ENCODE measurements at regions not wholly inside any gene's neighbourhood (a gene's known extent, or its start where the extent isn't known, plus 50 kb on each side); places are given as distances from the start of the nearest gene placed in this dataset.
"Not testable (repeated sequence)": the region's sequence is repeated elsewhere in the genome, so short reads cannot be mapped to it uniquely, and the experiment has no call there.

DNA sequence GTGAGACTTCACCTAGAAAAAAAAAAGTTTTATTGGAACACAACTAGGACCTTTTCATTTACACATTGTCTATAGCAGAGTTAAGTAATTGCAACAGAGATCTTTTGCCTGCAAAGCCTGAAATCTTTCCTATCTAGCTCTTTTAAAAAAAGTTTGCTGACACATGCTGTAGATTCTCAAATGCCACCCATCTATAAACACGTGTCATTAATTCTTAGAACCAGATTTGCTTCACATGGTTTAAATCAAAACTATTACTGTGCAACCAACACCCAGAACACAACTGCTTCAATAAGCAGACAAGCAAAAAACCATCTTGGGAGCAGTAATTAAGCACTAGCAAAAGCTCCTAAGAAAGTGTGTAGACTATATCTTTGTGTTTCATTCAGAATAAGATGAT, 55.0 kb downstream of the OXSM start:
- no peak overlapping the region for H3K4me3 ChIP-seq (ENCODE audit: low read length)
- H3K4me1 ChIP-seq (ENCODE audit: control insufficient read depth, insufficient read depth, low read length), result no peaks in the 10 kb centered on the region
- no peaks in the 10 kb centered on the region for H3K9me3 ChIP-seq (ENCODE audit: control insufficient read depth, low read length)
- H3K36me3 ChIP-seq (ENCODE audit: control insufficient read depth, insufficient read depth, low read length, severe bottlenecking), result no peaks in the 10 kb centered on the region
- H3K9ac ChIP-seq (ENCODE audit: low read length), result no peak overlapping the region
- DNase-seq (ENCODE audit: low read depth), result no peak
- H3K27me3 ChIP-seq (replicated peaks; ENCODE audit: control insufficient read depth, insufficient read depth, low read length), result no peaks in the 10 kb centered on the region

DNA sequence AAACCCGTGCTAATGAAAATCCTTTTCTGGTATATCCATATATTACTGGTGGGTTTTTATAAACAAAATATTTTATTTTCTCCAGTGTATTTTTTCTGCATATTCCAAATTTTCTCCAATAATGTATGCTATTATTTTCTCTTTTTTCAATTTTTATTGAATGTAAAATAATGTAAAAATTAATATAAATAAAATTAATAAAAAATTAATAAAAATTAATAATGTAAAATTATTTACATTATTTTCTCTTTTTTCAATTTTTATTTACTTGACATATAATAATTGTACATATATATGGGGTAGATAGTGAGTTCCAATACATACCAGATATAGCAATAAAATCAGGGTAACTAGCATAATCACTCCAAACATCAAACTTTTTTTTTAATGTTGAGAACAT, 56.4 kb downstream of the OXSM start:
- DNase-seq (ENCODE audit: low read depth), result no peak
- Histone ChIP-seq H3K27me3 (replicated peaks; ENCODE audit: control insufficient read depth, insufficient read depth, low read length) (no peaks in the 10 kb centered on the region), H3K4me3 (ENCODE audit: low read length) (no peak overlapping the region), H3K36me3 (ENCODE audit: control insufficient read depth, insufficient read depth, low read length, severe bottlenecking) (no peaks in the 10 kb centered on the region), H3K9me3 (ENCODE audit: control insufficient read depth, low read length) (no peaks in the 10 kb centered on the region), H3K4me1 (ENCODE audit: control insufficient read depth, insufficient read depth, low read length) (no peaks in the 10 kb centered on the region), H3K9ac (ENCODE audit: low read length) (no peak overlapping the region)

DNA sequence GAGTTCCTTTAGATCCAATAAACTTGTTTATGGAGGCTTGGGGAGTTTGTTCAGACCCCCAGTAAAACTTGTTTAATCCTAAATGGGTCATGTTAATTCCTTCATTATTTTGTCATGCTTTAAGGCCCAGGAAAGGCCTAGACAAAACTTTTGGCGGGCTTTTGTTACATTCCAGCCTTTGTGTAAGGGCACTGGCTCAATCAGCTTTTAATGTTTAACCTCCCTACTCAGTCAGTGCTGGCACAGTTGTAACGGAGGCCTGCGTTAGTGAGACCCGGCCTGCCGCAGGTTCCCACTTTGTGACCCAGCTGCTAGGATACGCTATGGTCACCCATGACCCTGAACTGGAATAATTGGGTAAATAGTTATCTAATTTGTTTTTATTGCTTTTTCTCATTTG, 59.2 kb downstream of the OXSM start:
- Histone ChIP-seq H3K36me3 (ENCODE audit: control insufficient read depth, insufficient read depth, low read length, severe bottlenecking) (no peaks in the 10 kb centered on the region), H3K4me3 (ENCODE audit: low read length) (no peak overlapping the region), H3K27me3 (replicated peaks; ENCODE audit: control insufficient read depth, insufficient read depth, low read length) (no peaks in the 10 kb centered on the region), H3K9me3 (ENCODE audit: control insufficient read depth, low read length) (no peaks in the 10 kb centered on the region), H3K4me1 (ENCODE audit: control insufficient read depth, insufficient read depth, low read length) (peaks cover 4% of the 10 kb centered on the region), H3K9ac (ENCODE audit: low read length) (no peak overlapping the region)
- DNase-seq (ENCODE audit: low read depth), result no peak

DNA sequence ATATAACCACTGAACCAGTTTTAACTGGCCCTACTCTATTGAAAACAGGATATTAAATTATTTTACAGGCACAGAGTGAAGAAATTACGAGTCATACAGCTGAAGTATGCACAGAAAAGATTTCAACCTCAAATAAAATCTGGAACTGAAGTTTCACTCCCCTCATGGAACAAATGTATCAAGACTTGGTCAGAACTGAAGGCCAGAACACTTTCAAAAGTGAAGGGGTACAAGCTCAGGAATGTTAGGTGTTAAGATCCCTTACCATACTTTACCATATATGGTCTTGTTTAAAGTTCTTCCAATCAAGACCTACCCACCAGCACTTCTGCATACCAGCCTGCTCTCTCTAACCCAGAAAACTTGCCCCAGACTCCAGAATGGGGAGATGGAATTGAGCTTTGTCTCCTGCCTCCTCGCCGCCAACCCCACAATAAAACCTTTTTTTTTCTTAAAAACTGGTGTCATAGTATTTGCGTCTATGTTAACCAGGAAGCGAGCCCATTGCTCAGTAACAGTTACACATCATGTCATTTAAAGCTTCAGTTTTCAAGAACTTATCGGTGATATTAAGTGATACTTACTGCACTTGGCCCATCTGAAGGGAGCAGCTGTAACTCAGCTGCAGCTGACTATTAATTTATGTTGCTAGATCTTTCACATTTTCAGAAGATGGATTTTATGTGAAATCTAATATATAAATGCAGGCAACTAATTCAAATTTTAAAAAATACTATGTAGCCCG, 59.9 kb downstream of the OXSM start:
- H3K27me3 ChIP-seq (replicated peaks; ENCODE audit: control insufficient read depth, insufficient read depth, low read length), result no peaks in the 10 kb centered on the region
- H3K4me1 ChIP-seq (ENCODE audit: control insufficient read depth, insufficient read depth, low read length), result peaks cover 11% of the 10 kb centered on the region
- no peak overlapping the region for H3K4me3 ChIP-seq (ENCODE audit: low read length)
- peak; percentile 4 for DNase-seq (ENCODE audit: low read depth)
- no peak overlapping the region for H3K9ac ChIP-seq (ENCODE audit: low read length)
- no peaks in the 10 kb centered on the region for H3K36me3 ChIP-seq (ENCODE audit: control insufficient read depth, insufficient read depth, low read length, severe bottlenecking)
- no peaks in the 10 kb centered on the region for H3K9me3 ChIP-seq (ENCODE audit: control insufficient read depth, low read length)

DNA sequence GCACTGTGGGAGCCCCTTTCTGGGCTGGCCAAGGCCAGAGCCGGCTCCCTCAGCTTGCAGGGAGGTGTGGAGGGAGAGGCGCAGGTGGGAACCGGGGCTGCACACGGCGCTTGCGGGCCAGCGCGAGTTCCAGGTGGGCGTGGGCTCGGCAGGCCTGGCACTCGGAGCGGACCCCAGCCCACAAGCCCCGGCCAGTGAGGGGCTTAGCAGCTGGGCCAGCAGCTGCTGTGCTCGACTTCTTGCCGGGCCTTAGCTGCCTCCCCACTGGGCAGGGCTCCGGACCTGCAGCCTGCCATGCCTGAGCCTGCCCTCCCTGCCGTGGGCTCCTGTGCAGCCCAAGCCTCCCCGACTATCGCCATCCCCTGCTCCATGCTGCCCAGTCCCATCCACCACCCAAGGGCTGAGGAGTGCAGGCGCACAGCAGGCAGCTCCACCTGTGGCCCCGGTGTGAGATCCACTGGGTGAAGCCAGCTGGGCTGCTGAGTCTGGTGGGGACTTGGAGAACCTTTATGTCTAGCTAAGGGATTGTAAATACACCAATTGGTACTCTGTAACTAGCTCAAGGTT, 61.9 kb downstream of the OXSM start:
- not testable (repeated sequence) for H3K4me3 ChIP-seq (ENCODE audit: low read length); DNase-seq (ENCODE audit: low read depth); H3K36me3 ChIP-seq (ENCODE audit: control insufficient read depth, insufficient read depth, low read length, severe bottlenecking); H3K27me3 ChIP-seq (replicated peaks; ENCODE audit: control insufficient read depth, insufficient read depth, low read length); H3K9me3 ChIP-seq (ENCODE audit: control insufficient read depth, low read length); H3K9ac ChIP-seq (ENCODE audit: low read length)
- H3K4me1 ChIP-seq (ENCODE audit: control insufficient read depth, insufficient read depth, low read length), result peaks cover 12% of the 10 kb centered on the region

DNA sequence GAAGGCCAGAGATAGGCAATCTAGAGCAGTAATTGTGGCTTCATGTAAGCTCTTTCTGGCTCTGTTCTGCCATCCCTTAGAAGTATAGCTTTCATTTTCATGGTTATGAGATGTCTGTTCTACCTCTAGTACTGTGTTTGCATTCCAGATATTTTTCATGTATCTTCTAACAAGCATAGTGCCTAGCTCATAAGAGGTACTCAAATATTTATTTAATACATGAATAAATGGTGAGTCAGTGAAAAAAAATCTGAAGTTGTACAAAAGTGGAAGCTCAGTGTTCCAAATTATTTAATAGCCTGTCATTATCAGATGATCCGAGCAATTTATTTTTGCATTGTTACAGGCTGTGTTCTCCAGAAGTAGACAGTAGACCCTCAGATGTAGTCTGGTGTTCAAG, 64.3 kb downstream of the OXSM start:
- Histone ChIP-seq H3K27me3 (replicated peaks; ENCODE audit: control insufficient read depth, insufficient read depth, low read length) (no peaks in the 10 kb centered on the region), H3K4me3 (ENCODE audit: low read length) (peak overlapping the region; percentile 5), H3K4me1 (ENCODE audit: control insufficient read depth, insufficient read depth, low read length) (peaks cover 12% of the 10 kb centered on the region), H3K36me3 (ENCODE audit: control insufficient read depth, insufficient read depth, low read length, severe bottlenecking) (no peaks in the 10 kb centered on the region), H3K9me3 (ENCODE audit: control insufficient read depth, low read length) (no peaks in the 10 kb centered on the region), H3K9ac (ENCODE audit: low read length) (no peak overlapping the region)
- peak; percentile 17 for DNase-seq (ENCODE audit: low read depth)

DNA sequence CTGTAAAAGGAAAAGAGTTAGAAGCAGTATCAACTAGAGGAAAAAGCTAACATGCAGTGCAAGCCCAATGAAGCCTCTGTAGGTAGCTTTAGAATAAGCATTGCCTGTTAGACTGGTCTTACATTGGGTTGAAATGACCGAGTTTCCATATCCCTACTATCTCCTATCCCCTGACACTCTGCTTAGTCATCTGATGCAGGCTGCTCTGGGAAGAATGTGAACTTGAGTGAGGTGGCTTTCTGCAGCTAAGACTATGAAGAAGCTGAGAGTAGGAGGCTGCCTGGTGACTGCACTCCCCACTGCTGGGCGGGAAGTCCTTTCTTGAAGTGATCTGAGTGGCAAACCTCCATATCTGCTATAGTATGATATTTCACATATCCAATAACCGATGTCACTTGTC, 64.7 kb downstream of the OXSM start:
- Histone ChIP-seq H3K36me3 (ENCODE audit: control insufficient read depth, insufficient read depth, low read length, severe bottlenecking) (no peaks in the 10 kb centered on the region), H3K4me1 (ENCODE audit: control insufficient read depth, insufficient read depth, low read length) (peaks cover 12% of the 10 kb centered on the region), H3K9ac (ENCODE audit: low read length) (no peak overlapping the region), H3K9me3 (ENCODE audit: control insufficient read depth, low read length) (no peaks in the 10 kb centered on the region), H3K4me3 (ENCODE audit: low read length) (peak overlapping the region; percentile 5), H3K27me3 (replicated peaks; ENCODE audit: control insufficient read depth, insufficient read depth, low read length) (no peaks in the 10 kb centered on the region)
- DNase-seq (ENCODE audit: low read depth), result peak; percentile 34

DNA sequence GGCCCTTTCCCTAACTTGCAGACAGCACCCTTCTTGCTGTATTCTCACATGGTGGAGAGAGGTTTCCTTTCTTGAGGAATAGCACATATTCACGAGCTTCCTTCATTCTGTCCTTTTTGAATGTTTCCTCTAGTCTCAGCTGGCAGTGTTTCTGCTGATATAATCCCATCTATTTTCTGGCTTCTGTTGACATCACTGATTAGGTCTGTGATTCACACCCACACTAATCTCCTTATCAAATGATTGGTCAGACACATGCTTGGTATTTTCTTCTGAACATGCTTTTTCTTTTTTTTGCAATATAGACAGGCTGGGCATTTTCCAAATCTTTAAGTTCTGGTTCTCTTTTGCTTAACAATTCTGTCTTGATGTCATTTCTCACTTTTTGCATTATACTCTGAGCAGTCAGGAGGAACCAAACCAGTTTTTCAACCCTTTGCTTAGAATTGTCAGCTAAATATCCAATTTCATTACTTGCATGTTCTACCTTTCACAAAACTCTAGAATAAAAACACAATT, 65.4 kb downstream of the OXSM start:
- no peak overlapping the region for H3K9ac ChIP-seq (ENCODE audit: low read length)
- H3K9me3 ChIP-seq (ENCODE audit: control insufficient read depth, low read length), result no peaks in the 10 kb centered on the region
- DNase-seq (ENCODE audit: low read depth), result no peak
- peaks cover 12% of the 10 kb centered on the region for H3K4me1 ChIP-seq (ENCODE audit: control insufficient read depth, insufficient read depth, low read length)
- no peaks in the 10 kb centered on the region for H3K27me3 ChIP-seq (replicated peaks; ENCODE audit: control insufficient read depth, insufficient read depth, low read length)
- H3K36me3 ChIP-seq (ENCODE audit: control insufficient read depth, insufficient read depth, low read length, severe bottlenecking), result no peaks in the 10 kb centered on the region
- no peak overlapping the region for H3K4me3 ChIP-seq (ENCODE audit: low read length)

DNA sequence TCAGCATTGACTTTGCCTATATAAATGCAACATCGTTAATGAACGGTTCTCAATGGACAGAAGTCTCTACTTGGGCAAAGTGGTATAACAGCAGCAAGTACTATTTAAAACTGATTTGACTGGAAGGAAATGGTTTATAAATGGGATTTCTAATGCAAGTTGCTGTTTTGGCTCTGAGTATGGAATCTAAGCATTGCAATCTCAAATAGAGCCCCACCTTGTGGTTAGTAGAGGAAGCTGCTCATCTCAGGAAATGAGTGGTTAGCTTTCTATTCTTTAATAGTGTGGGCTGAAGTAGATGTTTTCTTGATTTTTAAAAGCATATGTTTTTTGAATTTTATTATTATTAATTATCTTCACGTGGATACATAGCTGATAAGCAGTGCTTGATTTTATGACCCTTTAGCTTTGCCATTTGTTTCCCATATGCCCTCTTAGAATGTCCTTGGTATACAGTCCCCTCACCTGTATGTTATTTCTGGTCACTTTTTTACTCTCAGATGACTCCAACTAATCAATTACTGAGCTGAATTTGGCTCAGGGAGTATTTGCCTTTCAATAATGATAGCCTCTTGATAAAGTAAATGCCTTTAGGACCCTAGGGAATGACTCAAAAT, 67.1 kb downstream of the OXSM start:
- no peaks in the 10 kb centered on the region for H3K27me3 ChIP-seq (replicated peaks; ENCODE audit: control insufficient read depth, insufficient read depth, low read length)
- H3K9ac ChIP-seq (ENCODE audit: low read length), result no peak overlapping the region
- DNase-seq (ENCODE audit: low read depth), result peak; percentile 80
- peaks cover 12% of the 10 kb centered on the region for H3K4me1 ChIP-seq (ENCODE audit: control insufficient read depth, insufficient read depth, low read length)
- no peak overlapping the region for H3K4me3 ChIP-seq (ENCODE audit: low read length)
- no peaks in the 10 kb centered on the region for H3K9me3 ChIP-seq (ENCODE audit: control insufficient read depth, low read length)
- H3K36me3 ChIP-seq (ENCODE audit: control insufficient read depth, insufficient read depth, low read length, severe bottlenecking), result no peaks in the 10 kb centered on the region

DNA sequence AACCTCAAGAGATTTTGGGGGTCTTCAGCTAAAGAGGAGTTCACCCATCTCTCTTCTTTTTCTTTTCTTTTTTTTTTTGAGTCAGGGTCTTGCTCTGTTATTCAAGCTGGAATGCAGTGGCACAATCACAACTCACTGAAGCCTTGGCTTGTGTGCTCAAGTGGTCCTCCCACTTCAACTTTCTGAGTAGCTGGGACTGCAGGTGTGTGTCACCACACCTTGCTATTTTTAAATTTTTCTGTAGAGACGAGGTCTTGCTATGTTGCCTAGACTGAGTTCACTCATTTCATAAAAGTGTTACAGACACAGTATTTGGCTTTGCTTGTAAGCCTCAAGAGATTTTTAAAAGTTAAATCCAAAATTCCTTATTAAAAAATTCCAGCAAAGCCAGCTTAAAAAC, 71.7 kb downstream of the OXSM start:
- no peak overlapping the region for H3K4me3 ChIP-seq (ENCODE audit: low read length)
- no peaks in the 10 kb centered on the region for H3K4me1 ChIP-seq (ENCODE audit: control insufficient read depth, insufficient read depth, low read length)
- DNase-seq (ENCODE audit: low read depth), result no peak
- no peaks in the 10 kb centered on the region for H3K9me3 ChIP-seq (ENCODE audit: control insufficient read depth, low read length)
- no peaks in the 10 kb centered on the region for H3K36me3 ChIP-seq (ENCODE audit: control insufficient read depth, insufficient read depth, low read length, severe bottlenecking)
- H3K27me3 ChIP-seq (replicated peaks; ENCODE audit: control insufficient read depth, insufficient read depth, low read length), result no peaks in the 10 kb centered on the region
- no peak overlapping the region for H3K9ac ChIP-seq (ENCODE audit: low read length)

DNA sequence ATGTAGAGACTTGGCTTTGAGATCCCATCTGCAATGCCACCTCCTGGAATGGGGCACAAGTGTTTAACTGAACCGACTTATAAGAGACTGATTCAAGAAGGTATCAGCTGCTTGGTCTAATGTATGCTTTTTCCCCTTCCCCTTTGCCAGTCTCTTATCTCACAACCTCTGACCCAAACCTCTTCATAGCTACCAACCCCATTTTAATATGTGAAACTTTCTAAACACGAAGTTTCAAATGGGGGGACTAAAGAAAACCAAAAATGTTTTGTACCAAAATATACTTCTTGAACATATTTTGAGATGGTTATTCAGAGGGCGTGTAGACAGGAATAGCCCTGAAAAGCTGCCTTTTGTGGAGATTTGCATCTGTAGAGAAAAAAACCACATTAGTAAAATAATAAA, 73.1 kb downstream of the OXSM start:
- Histone ChIP-seq H3K9ac (ENCODE audit: low read length) (no peak overlapping the region), H3K4me1 (ENCODE audit: control insufficient read depth, insufficient read depth, low read length) (no peaks in the 10 kb centered on the region), H3K4me3 (ENCODE audit: low read length) (no peak overlapping the region), H3K36me3 (ENCODE audit: control insufficient read depth, insufficient read depth, low read length, severe bottlenecking) (no peaks in the 10 kb centered on the region), H3K9me3 (ENCODE audit: control insufficient read depth, low read length) (no peaks in the 10 kb centered on the region), H3K27me3 (replicated peaks; ENCODE audit: control insufficient read depth, insufficient read depth, low read length) (no peaks in the 10 kb centered on the region)
- DNase-seq (ENCODE audit: low read depth), result no peak

All from adipocyte (in vitro differentiated cells).